IPS-NIHi7 (cell line): ENCODE measurements at regions not wholly inside any gene's neighbourhood (a gene's known extent, or its start where the extent isn't known, plus 50 kb on each side); places are given as distances from the start of the nearest gene placed in this dataset.
A peak's percentile ranks its signal among the peaks of the same experiment; 100 is the strongest.

Source experiments
- DNase-seq: peaks from one replicate; pipeline ENCODE4 v3.0.0; 2012; ENCODE audit warnings: mixed read lengths; ENCODE audit errors: extremely low spot score

DNA sequence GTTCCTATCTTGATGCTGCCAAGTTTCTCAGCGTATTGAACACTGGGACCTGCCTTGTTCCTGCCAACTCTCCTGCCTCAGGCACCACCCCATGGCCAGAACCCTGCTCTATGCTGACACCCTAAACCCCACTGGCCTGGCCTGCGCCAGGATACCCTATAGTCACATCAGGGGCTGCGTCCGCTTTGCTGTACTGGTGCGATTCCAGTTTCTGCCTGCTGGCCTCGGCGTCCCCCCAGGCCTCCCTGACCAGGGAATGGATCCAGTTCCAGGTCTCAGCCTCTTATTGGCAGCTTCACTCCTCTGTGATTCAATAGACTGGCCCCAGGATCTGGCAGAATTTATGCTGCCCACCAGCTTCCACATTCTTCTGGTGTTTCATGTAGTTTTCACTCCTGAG, 55.0 kb downstream of the GPR6 start:
- no peak for DNase-seq

DNA sequence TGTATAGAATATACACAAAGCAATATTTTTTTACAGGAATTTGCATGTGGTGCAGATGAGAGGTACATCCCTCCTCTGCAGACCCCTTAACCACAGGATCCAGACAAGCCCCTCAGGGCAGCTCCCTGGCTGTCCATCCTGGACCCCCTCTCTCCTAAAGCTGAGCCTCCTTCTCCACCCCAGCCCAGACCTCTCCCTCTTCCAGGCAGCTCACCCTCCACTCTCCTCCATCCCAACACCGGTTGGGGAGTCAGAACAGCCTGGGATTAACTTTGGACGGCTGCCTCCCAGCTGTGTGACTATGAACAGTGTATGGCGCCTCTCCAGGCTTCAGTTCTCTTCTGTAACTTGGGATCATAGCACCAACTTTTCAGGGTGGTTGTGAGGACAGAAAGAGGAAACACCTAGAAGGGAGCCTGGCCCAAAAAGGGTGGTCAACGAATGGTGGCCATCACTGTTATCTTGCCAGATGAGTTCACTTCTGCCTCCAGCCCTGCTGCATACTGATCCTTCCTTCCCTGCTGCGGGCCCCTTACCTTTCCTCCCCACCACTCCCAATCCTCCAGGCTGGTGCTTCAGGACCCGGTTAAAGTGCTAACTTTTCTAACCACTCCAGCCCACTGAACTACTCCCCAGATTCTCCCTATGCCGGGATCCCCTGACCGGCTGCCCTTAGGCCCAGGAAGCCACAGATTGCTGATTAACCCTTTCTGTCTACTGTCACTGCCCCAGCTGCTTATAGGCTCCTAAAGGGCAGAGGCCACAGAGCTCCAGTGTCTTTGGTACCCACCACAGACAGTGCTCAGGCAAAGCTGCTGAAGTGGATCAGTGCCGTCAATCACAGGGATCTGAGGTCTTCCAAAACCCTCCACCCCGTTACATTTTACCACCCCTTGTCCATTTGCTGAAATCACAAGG, 55.9 kb downstream of the GPR6 start:
- no peak for DNase-seq

DNA sequence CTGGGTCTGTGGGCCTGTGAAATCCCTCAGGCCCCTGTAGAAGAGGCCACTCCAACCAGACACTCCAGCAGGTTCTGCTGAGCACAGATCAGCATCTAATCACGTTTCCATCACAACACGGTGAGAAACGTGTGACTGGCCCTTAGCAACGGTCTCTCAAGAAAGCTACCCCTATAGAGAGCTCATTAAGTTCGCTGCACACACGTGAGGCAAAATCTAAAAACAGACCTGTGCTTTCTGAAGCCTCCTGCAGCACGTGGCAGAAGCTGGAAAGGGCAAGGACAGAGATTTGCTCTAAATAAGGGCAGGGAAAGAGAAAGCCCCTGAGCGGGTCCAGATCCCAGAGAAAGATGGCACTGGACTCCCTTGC, 56.5 kb downstream of the GPR6 start:
- DNase-seq, result no peak

DNA sequence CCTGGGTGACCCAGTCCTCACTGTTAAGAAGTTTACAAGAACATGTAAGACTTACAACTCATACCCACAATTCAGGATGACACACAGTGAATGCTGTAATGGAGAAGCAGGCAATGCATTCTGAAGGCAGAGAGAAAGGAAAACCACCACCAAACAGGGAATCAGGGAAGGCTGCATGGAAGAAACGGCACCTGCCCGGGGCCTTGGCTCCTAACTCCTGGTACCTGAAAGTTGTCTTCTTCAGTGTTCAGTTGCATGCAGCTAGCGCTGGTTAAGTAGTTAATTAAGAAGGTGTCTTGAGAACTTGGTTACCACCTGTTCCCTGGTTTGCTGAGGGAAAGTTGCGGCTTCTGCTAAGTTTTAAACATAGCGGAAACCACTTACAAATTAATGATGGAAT, 57.2 kb downstream of the GPR6 start:
- DNase-seq, result no peak

DNA sequence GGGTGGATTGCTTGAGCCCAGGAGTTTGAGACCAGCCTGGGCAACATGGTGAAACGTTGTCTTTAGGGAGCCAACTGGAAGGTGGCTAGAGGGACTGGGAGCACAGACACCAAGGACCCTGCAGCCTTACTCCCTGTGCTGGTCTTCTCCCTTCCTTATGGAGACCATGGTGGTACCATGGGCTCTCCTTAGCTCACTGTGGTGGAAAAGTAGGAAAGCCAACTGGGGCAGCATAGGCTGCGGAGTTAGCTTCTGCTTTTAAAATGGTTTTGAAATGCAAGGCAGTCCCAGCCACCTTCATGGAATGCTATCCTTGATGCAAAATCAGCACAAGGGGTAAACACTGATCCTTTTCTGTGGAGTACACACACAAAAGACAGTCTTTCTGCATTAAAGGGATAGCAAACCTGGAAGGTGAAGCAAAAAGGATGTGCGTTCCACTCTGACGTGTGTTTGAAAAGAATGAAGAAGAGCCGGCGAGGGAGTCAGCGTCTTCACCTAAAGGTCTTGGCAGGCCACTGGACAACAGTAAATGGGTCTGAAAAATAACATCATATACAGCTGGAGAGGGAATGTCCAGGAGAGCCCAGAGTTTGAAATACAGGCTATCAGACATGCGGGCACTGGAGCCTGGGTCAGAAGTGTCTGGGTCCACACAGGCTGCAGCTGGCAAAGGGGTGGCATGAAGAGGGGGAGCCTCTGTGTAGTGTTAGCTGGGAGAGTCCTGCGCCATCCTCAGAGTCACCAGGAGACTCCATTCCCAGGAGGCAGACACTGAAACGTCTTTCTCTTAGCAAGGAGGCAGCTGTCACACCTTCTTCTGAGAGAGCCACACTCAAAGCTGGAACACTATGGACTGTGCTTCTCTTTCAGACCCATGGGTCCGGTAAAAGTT, 58.5 kb downstream of the GPR6 start:
- no peak for DNase-seq

DNA sequence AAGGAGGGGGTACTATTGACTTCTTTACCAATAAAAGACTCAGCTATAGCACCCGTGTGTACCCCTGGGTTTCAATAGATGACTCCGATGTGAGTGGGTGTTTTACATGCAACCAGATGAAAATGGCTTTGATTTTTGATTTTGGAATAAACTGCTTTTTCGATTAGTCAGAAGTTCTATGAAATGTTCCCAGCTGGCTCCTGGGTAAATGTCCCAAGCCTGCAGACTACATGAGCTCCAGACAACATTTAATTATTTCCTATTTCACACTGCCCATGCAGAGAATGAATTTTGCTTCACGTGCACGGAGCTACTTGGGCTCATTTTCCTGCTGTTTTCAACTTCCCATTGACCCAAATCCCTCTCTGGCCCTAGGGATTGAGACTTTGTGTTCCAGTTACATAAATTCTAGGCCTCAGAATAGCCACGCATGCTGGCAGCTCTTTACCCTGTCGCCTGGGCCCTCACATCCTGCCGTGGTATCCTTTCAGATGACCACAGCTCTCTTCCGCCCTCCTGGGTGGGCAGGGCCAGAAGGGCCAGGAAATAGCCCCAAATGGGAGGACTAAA, 59.7 kb downstream of the GPR6 start:
- DNase-seq, result no peak

DNA sequence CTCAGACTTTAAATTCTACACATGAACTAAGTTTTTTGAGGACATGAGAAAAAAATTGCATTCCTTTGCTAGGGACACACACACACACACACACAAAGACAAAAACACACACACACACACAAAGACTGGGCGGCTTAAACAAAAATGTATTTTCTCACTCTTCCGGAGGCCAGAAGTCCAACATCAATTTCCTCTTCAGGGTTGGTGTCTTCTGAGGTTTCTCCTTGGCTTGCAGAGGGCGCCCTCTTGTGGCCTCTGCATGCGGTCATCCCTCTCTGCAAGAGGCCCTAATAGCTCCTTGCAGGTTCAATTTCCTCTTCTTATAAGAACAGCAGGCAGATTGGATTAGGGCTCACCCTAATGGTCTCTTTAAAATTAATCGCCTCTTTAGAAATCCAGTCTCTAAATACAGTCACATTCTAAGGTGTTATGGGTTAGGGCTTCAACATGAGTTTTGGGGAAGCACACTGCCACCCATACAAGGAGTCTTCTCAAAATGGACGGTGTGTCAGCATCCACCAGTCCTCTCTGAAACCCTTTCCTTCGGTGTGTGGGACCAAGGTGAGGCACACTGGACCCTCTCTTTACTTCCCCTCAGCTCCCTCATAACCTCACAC, 61.4 kb downstream of the GPR6 start:
- peak; percentile 78 for DNase-seq

DNA sequence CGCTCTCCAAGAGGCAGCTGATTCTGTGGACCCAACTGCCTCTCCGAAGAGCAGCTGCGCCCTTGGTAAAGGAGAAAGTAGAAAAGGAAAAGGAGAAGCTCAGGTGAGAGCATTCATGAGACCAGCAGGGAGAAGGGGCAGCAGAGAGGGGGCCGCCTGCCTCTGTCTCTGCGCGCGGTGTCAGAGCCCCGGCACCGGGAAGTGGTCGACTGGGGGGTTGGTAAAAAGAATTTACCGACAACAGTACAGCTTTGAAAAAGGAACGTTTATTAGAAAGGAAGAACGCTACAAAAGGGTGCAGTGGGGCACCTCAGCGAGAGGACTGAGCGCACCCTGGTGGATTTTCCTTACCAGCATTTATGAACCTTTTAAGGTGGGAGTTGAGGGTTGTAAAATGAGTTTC, 61.9 kb downstream of the GPR6 start:
- DNase-seq, result no peak

DNA sequence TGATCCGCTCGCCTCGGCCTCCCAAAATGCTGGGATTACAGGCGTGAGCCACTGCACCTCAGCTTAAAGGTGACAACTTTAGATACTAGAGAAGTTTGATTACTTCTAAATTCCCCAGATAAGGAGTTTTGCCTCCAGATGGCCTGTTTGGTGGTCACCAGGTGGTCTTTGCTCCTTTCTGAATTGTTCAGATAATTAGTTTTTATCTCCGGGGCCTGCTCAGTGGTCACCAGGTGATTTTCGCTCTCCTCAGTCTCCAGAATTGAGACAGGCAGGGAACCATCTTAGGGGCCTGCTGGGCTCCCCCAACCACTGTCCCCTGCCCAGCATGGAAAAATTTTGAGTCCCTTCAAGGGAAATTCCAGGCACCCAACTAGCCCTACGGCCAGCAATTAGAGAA, 62.6 kb downstream of the GPR6 start:
- DNase-seq, result no peak

DNA sequence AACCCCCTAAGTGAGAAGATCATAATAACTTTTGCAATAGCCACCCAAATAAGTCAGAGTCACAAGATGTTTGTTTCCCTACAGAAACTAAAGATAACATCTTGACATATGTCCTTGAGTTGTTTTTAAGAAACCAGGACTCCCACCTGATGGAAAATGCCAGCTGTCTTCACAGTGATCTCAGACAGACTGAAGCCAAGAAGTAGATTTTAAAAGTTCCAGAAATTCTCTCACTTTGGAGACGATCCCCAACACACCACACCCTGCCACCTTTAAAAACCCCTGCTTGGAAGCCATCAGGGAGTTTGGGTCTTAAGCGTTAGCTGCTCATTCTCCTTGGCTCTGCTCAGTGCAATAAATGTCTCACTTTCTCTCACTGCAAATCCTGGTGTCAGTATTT, 63.0 kb downstream of the GPR6 start:
- DNase-seq, result no peak

DNA sequence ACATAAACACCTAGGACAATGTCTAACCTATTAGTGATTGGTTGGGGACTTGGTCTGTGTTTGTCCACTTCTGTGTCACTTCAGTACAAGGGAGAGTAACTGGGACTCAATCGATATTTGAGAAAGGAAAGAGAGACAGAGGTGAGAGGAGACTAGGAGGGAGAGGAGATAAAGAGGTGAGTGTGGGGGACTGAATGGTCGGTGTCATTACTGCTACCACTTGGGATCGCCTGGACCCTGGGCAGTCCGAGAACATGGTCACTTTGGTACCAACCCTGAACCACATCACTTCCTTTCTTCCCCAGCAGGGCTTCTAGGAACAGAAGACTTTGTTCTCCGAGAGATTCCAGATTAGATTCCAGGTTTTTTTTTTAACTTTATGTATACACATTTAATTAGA, 63.7 kb downstream of the GPR6 start:
- DNase-seq, result no peak

DNA sequence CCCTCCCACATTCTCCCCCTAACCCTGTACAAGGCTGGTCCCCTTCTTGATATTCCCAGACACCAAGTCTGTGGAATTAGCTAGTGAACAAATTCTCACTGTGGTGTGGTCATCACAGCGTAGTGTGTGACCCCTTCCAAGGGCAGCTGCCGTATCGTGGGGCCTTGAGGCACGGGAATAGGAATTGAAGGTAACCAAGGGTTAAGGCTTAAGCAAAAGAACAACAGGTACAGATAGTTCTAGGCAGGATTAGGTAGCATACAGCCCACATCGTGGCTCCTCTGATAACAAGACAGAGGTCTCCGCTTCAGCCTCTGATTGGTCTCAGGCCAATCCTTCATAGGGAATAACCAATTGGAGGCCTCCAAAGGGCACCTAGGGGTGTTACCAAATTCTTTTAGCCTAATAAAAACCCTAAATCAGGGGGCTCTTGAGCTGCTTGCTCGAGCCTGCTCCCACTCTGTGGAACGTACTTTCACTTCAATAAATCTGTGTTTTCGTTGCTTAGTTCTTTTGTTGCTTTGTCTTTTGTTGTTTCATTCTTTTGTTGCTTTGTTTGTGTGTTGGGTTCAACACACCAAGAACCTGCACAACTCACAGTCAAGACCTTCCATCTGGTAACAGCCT, 64.7 kb downstream of the GPR6 start:
- DNase-seq, result no peak

DNA sequence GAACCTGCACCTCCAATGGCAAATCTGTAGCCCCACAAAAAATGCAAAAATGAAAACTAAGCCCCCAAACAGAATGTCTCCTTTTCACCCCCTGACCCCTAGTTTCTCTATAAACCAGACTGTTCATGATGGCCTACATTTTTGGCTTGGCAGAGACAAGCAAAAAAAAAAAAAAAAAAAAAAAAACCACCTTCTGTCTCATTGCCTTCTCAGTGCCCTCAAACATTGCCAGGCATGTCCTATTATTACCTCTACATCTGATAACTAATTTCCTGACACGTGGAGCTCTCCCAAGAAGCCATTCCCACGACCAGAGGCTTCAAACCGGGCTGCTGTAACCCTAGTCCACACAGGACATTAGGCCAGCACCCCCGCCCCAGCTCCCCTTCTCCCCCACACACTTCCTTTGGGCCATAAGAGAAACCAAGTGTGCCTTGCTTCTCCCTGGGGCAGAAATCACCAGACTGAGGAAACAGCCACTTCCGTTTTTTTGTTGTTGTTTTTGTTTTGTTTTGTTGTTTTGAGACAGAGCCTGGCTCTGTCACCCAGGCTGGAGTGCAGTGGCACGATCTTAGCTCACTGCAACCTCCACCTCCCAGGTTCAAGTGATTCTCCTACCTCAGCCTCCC, 65.4 kb downstream of the GPR6 start:
- DNase-seq, result no peak

DNA sequence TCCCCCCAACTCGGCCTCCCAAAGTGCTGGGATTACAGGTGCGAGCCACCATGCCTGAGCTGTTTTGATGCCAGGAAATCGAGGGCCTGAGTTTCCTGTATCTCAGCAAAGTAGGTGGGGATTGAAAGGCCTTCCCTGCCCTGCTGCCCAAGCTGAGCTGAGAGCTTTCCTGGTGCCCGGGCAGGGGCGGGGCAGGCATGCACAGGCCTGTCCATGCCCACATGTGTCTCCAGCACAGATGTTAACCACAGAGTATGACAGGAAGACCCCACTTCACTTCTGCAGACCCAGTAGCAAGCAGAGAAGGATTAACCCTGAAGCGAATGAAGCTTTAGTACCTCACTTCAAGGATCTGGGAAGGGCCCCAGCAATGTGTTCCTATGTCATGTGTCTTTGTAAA, 66.0 kb downstream of the GPR6 start:
- DNase-seq, result no peak

DNA sequence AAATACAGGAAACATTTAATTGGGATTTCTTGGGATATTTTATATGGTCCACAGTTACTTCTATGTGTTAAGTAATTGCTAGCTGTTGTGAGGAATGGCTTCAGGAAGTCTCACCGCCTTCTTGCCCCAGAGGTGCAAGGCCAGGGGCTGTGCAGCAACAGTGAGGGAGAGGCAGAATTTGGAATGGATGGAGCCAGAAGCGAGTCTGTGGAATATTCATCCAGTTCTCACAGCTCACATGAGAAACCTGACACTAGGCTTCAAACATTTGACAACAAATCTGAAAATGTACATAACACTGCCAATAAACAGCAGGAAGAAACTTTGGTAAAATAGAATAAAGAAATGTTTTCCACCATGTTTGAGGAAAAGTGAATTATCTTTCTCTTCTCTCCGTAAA, 66.5 kb downstream of the GPR6 start:
- DNase-seq, result no peak

DNA sequence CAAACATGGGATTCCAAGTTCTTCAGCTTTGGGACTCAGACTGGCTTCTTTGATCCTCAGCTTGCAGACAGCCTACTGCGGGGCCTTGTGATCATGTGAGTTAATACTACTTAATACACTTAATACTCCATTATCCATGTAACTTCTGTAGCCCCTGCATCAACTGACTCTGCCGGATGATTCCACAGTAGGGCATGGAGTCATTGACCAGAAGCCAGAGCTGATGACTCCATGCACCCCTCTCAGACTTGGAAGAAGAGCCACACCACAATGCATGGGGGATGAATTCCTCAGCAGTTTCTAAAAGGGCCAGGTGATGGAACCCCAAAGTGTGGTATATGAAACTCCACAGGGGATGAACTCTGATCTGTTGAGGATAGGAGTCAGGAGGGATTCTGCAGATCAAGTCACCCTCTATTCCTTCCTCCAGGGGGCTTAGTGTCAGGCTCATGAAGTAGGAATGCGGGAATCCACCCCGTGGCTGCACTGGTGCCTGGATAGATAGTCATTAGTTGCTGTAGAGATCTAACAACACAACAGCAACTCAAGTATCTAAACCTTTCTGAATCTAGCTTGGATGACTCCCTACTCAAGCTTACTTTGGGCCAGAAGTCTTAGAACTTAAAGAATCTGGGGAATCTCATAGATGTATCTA, 70.2 kb downstream of the GPR6 start:
- no peak for DNase-seq

DNA sequence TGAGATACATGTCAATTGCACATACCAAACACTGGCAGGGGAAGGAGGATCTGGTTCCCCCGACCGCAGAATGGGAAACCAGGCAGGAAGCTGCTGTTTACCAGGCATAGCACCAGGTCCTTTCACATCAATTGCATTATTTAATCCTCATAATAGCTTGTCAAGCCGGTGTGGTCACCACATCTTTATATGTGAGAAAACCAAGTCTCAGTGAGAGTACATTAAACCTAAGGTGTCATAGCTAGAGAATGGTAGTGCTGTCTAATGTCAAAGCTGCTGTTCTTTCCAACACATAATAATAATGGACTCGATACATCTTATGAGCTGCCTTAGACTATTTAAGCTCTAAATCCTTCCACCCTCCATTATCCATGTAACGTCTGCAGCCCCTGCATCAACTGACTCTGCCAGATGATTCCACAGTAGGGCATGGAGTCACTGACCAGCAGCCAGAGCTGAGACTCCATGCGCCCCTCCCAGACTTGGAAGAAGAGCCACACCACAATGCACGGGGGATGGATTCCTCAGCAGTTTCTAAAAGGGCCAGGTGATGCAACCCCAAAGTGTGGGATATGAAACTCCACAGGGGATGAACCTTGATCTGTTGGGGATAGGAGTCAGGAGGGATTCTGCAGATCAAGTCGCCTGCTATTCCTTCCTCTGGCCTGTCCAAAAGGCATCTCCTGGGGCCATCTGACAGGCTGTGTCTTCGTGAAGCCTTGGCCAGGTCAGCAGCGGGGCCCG, 71.8 kb downstream of the GPR6 start:
- no peak for DNase-seq
